Islet precursor cell (in vitro differentiated cells): ENCODE measurements at regions not wholly inside any gene's neighbourhood (a gene's known extent, or its start where the extent isn't known, plus 50 kb on each side); places are given as distances from the start of the nearest gene placed in this dataset.
A peak's percentile ranks its signal among the peaks of the same experiment; 100 is the strongest.

Experiments used
- DNase-seq: peaks from one replicate; pipeline ENCODE4 v3.0.0-alpha.2; 2018

DNA sequence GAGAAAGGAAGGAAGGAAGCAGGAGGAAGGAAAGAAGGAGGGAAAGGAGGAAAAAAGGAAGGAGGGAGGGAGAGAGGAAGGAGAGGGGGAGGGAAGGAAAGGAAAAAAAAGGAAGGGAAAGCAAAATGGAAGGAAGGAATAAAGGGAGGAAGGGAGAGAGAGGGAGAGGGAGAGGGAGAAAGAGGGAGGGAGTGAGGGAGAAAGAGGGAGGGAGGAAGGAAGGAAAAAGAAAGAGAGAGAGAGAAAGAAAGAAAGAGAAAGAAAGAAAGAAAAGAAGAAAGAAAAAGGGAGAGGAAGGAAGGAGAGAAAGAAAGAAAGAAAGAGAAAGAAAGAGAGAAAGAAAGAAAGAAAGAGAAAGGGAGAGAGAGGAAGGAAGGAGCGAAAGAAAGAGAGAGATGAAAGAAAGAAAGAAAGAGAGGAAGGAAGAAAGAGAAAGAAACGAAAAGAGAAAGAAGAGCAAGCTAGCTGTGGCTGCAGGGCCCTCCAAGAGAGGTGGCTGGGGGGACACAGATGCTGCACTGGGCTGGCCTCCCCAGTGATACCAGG lies 472.4 kb upstream of the MGMT start:
- DNase-seq: no peak

DNA sequence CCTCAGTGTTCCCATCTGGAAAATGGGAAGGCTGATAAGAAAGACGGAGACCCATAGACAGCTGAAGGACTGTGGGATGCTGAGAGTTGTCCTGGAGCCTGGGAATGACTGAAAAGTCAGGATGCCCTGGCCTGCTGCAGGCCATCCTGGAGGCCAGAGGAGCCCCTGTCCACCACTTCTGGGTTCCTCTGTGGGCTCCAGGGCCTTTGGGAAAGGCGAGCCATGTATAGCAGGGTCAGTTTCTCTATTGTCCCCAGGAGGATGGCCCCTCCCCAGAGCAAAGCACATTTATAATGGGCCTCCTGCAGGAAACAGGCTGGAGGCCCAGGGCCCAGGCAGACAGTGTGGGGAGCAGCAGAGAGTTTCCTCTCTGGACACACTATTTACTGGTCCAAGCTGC lies 471.4 kb upstream of the MGMT start:
- DNase-seq: no peak

DNA sequence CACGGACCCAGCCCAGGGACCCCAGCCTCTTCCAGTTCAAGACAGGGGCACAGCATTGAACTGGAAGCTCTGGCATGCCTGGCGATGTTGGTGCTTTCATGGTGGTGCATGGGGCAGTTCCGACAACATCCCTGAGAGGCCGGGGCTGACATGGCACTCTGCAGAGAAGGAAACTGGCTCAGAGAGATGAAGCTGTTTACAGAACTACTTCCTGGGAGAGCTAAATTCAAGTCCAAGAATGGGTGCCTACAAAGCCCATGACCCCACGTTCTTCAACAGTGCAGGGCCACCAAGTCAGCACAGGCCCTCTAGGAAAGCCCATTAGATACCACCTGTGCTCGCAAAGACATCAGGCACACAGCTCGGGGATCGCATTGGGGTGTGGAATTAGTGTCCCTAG lies 470.9 kb upstream of the MGMT start:
- no peak for DNase-seq

DNA sequence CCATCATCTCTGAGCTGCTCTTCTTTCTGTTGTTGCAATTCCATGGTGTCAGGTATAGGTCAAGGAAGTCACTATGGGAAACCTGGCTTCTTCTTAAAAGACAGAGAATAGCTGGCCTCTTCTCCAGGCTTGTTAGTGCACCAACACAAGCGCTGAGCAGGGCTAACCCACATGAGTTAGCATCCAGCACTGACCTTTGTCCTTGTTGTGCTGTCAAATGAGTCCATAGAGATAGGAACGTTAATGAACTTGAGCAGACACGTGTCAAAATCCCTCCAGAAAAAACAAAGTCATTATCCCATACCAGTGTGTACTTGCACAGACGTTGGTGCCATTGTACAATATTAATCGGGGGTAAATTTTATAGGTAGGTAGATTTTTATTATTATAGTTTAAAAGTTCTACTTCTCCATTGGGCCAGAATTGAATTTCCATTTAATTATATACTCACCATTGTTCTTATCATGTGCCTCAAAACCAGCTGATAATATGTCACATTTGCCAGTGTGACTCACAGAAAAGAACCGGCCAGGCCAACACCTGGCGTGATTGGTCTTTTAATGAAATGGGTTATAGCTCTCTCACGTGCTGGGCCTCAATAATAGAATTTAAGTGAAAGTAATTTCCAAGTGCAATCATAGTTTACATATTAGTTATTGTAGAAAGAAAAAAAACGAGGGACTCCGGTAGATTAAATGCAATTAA lies 468.8 kb upstream of the MGMT start:
- no peak for DNase-seq

DNA sequence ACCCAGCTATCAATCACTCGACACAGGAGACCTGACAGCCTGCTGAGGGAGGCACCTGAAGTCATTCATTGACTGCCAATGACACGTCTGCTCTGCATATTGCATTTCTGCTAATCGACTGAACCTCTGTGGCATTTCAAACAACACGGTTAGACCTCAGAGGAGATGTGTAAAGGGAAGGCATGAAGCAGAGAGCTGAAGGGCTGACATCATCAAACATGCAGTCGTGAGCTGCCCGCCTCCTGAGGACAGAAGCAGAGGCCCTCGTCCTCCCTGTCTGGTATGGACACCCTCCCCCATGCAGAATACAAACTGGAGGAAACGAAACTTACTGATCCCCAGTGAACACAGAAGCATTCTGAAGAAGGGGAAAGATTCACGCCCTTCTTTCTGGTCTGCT lies 462.6 kb upstream of the MGMT start:
- no peak for DNase-seq

DNA sequence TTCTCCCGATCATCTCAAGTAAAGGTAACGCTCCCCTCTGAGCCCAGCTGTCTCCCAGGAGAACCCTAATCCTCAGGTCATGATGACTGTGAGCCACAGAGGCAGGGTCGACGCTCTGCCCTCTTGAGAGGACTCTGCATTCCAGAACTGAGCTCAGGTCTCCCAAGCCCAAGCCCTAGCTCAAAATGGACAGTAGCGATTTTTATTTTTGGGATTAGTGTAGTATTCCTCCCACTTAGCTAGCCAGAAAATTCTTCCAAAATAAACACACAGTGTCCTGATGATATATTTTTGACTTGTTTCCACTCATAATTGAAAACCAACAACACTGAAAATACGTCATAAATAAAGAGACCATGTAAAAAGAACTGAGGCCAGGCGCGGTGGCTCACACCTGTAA lies 462.0 kb upstream of the MGMT start:
- DNase-seq: no peak

DNA sequence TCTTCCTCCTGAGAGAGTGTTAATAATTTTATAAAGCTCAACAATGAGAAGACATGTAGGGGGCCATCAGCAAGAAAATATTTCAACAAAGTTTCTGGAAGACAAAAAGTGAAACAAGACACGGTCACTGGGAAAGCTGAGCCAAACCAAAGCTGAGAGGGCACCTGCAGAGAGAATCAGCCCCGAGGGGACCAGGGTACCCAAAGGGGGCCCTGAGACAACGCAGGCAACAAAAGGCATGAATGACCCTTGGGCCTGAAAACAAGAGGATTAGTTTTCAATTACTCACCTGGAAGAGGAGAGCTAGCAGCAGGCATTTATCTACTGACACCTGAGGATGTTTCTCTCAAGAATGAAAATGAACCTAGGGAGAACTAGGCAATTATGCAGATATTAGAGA lies 461.2 kb upstream of the MGMT start:
- no peak for DNase-seq

DNA sequence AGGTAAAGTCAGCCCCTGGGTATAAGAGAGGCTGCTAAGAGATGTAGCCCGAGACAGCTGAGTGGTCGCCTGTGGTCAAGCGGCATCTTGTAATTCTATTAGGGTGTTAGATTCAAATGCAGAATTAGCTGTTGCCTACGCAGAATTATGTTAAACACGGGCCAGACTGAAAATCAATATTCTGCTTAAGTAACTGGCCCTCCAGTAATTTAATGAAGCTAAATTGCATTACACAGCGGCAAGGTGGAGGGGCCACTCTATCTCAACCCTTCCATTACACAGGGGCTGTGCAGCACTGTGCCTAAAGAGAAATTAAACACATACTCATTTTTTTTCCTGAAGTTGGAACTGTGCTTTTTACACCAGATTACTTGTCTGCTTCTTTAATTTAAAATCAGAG lies 448.5 kb upstream of the MGMT start:
- no peak for DNase-seq

DNA sequence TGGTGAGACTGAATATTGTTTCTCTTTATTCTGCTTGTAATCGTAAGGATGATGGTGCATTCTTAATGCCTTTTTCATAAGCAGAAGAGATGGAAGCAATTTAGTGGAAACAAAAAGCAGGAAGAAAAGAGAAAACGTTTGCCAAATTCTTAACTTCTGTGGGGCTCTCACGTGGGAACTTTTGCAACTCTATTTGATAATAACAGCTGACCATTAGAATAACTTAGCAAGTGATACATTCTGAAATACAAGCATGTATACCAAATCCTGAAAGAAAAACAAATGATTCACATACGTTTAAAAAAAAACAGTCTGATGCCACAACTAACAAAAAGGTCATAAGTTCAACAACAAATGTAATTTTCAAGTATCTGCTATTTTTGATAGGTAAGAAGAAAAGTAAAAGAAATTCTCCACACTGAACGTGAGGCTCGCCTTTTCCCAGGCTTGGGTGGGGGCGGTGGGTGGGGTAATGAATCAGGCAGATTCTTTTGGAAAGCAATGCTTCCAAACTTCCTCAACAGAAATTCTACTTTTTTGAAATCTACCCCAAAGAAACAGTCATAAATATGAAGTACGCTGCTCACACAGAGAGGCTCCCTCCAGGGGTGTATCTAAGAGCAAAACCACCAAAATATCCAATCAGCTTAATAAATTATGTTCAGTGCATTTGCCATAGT lies 446.2 kb upstream of the MGMT start:
- no peak for DNase-seq

DNA sequence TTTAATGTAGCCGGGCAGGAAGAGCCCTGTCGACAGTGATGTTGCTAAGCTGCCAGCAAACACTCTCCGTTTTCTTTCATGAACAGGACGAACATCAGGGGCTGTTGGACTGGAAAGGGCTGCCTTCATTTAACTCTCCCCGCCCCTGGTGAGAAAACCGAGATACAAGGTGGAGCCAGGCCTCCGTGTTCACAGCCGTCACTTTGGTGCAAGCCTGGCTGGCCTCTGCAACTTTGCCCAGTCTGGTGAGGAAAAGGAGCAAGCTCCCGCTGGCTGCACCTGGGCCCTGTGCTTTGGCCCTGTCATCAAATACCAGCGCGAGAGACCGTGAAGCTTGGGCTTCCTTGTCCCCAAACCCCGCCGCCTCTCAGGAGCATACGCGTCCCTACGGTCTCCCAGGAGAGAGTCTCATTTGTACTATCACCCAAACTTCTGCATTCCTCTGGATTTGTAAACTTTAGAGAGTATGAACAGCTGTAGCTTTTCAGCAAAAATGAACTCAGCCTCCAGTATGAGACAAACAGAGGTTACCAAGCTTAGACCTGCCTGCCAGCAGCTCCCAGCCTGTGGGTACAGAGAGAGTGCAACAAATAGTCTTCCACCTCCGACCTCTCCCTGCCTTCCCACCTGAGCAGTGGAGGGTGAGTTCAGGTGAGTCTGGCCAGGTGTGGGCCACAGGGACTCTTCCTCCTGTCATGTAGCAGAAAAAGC lies 445.3 kb upstream of the MGMT start:
- no peak for DNase-seq

DNA sequence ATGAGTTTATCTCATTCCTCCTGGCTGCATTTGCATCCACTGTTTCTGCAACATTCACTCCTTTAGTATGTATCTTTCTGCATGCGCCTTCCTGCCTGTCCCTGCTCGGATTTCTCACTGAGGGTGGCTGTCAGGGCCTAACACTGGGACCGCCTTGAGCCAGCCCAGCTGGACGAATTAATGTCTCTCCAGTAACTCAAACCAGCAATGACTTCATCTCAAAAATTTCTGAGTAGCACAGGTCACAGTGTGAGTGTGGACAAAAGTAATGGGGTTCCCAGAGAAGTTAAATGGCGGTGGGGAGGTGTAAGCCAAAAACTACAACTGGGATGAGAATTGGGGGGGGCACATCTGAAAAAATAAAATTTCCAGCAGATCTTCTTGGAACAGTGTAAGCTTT lies 444.0 kb upstream of the MGMT start:
- no peak for DNase-seq

DNA sequence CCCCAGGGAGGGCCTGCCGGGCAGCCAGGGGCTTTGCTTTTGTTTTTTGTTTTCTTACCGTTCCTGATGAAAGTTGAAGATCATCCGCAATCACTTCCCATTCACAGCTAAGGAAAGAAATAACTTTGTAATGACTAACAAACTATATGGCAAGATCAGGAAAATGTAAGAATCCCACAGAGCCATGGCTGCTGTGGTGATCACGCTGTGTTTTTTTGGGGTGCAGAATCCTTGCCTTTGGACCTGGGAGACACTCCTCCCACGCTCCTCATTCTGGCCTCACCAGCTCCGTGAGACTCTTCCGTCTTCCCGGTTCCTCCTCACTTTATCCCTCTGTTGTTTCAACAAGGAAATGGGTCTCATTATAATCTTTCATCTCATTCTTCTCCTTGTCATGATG lies 443.0 kb upstream of the MGMT start:
- no peak for DNase-seq

DNA sequence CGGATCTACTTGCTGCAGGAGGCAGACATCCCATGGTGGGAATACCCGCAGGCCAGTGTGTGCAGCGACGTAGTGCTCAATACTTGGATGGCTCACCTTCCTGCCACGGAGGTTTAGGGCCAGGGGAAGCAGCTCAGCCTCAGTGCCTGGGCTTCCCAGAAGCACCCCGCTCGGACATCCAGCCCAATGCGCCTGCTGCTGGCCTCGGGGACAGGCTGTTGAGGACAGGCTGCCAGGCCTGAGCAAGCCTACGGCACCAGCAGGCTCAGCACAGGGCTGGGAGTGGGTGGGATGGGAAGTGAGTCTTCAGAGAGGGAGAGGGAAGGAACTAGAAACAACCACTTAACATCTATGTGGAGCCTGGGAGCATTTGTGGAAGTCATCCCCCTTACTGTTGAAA lies 441.3 kb upstream of the MGMT start:
- DNase-seq: no peak

DNA sequence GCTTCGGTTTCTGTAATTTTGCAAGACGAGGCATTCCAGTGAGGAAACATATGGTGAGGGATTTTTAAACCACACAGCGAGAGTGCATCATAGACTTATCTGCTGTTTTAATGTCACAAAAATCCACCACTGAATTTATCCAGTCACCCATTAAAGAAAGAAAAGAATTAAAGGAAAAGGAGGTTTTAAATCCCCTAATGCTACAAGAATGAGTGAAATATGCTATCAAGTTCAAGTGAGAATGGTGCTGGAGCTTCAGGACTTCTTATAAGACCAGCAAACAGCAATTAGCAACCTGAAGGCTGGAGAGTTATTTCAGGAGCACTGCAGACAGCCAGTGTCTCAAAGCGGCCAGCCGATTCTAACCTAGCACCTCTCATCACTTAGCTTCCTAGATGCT lies 439.1 kb upstream of the MGMT start:
- DNase-seq: no peak

DNA sequence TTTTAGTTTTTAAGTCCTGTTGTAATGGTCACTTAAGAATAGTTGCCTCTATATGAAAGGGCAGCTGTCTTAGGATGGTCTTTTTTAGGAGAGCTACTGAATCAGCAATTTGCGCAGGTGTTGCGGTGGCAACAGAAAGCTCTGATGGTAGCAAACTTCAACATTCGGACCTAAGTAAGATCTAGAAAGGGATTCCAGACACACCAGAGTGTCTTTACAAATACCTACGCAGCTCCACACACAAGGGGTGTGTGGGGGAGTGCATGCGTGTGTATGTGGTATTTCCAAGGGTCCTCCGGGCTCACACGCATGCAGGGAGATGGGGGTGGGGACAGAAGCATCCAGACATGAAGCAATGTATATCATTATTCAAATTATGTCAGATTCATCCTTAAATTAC lies 438.6 kb upstream of the MGMT start:
- no peak for DNase-seq

DNA sequence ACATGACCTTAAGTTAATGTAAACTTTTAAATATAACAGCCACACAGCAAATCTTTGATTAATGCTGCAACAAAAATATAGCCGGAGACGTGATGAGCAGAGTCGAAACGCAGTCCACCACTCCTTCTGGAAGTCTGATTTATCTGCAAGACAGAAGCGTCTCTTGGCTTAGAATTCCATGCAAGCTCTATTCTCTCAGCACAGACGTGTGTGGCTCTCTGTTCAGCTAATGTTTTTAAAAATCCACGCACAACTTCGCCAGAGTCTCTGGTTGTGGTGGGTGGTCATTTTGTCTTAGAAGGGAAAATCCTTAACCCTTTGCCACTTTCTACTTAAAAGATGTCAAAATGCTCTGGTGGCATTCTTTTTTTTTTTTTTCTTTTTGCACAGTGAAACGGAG lies 438.0 kb upstream of the MGMT start:
- DNase-seq: no peak

DNA sequence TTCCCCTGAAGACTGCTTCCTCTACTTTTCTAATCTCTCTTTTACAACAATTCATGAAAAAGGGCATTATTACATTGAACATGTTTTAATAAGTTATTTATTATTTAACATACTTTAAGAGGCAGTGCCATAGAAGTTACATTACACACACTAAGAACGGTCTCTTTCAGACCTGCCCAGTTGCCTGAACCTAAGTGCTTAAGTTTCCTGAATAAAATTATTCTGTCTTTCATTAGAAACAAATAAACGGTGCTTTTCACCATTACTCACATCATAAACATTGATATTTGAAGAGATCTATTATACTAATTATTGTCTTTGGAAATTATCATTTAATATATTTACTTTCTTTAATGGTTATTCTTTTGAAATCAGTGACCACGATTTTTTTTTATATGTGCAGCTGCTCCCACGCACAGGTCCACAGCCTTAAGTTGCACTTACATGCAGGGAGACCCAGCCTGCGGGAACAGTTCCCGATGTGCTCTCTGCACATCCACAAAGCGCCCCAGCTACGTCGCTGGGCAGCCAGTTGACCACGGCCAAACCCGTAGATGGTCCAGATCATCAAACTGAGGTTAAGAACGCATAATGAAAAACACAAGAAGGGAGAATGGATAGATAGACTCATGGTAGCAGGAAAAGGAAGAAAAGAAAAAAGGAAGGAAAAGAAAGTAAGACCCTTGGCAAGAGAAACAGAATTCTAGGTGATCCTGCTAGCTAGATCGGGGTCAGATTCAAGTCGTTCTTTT lies 437.0 kb upstream of the MGMT start:
- no peak for DNase-seq

DNA sequence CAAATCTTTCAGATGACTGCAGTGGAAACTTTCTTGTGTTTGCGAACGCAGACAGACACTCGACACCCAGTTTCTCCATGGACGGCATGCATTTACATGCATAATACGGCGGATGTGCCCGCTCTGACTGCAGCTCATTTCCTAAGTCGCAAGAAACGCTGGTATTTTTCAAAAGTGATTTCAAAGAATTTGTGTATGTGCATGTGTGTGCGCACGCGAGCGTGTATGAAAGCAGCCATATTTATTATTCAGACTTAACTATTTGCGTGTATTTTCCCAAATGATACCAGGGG lies 436.5 kb upstream of the MGMT start:
- no peak for DNase-seq

DNA sequence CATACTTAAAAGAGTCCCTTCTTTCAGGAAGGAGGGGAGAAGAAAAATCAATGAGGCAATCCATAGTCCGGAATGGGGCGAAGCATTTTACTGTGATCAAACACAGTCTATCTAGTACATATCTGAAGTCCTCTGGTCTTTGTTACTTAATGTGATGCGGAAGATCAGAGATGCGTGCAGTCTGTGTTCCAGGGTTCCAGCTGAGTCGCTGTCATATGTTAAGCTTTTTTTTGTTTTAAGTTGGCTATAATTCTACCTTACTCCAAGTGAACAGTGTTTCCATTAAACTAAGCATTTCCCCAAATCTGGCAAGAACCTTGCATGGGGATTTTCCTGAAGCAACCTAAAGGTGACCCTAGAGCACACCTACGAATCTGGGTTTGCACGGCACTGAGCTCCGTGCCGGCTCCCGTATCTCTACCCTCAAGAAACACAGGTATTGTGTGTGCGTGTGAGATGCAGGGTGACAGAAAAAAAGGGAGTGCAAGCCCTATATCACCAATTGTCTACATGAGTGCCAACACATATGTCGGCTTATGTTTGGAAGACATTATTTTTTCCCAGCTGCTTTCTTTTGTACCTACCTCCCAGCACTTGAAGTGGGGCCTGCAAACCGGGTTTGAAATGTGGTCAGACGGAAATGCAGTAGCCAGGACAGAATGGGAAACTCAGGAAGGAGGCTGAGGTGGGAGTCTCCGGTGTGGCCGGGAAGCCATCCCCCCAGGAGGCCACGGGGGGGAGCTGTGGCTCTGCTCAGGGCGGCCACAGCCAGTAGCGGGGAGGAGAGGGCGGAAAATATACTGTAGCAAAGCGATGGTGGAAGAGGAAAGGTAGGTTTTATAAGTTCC lies 435.8 kb upstream of the MGMT start:
- peak; percentile 80 for DNase-seq

DNA sequence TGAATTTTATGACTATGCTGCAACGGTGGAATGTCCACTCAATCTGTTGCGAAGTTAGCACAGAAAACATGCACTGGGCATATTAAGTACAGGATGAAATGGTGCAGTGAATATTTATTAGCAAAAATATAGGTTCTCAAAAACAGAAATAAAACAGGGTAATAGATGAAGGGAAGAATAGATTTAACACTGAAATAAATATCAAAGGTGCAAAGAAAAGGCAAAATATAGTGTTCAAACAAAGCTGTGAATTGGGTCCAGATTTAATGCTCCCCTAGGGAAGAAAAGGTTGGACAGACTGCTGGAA lies 435.2 kb upstream of the MGMT start:
- DNase-seq: no peak

DNA sequence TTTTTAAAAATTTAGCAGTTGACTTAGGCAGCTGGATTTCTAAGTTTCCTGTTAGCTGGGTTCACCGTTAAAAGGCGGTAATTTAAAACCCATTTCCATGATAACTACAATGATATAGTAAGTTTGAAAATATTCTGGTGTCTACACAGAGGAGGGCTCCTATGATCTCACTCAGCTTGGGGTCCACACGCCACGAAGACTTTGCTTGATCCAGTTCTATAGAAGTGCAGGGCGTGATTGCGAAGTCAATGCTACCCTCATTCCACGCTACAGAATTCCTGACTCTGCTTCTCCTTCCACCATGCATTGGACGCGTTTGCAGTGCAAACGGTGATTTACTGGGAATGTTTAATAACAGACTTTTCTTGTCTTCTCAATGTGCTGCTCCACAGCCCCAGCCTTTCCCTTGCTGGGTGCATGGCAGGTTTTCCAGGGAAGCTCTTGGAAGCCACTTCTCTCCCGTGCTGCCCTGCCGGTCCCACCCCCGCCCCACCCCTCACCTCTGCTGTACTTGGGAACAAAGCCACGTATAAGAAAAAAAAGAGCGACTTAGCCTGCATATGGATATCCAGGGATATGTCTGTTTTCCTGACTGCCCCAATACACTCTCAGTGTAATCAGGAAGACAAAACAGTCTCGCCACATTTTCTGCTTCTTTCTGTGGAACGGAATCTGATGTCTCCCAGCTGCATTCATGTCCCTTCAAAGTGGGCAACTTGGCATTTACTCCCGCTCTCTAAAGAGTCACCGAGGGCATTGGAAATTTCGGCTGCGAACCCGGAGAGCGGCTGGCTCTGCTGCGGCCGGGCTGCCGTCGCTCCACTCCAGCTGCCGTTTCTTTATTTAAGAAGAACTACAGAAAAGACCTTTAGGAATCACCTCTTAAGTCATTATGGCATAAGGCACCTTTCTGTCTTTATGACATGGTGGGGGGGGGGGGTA lies 434.4 kb upstream of the MGMT start:
- no peak for DNase-seq

DNA sequence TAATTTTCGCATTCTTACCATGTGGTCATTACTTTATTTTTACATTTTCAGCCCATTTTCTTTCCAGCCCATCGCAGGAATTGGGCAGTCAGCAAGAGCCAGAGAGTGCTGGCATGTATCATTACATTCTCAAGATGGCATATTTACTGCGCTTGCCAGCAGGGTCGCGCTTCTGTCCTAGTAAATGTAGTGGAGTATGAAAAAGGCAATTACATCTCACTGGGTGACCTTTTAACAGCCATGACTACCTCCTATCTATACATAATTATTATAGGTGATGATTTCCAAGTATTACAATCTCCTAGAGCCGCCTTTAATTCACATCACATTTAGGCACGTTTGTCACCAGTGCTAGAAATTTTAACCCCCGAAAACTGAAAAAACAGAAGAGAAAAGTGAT lies 433.7 kb upstream of the MGMT start:
- no peak for DNase-seq
